HUDEP-2 (cell line): ENCODE measurements at regions not wholly inside any gene's neighbourhood (a gene's known extent, or its start where the extent isn't known, plus 50 kb on each side); places are given as distances from the start of the nearest gene placed in this dataset.

Experiments used
- DNase-seq, 76 experiments: peaks; one replicate each; lab custom pipeline; 2025; ENCODE audit not compliant: unreplicated experiment in 76 of 76; lab: John Stamatoyannopoulos, UW

DNA sequence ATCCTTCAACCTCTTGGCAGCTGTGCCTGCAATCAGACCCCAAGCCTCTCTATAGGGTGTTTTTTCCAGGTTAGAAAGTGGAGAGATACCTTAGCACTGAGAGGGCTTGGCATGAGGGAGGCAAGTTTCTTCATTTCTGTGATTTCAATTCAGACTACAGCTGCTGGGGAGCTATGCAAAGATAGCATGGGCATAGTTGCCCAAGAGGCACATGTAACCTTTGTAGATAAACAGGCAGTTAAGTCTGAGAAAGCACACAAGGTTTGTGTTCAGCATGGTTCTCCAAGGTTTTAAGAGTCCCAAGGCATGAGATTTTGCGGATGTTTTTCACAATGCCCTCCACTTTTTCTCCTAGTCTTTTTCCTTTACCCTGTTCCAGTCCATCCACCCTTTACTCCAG, 385.0 kb upstream of the ETAA1 start:
- DNase-seq = no peak

DNA sequence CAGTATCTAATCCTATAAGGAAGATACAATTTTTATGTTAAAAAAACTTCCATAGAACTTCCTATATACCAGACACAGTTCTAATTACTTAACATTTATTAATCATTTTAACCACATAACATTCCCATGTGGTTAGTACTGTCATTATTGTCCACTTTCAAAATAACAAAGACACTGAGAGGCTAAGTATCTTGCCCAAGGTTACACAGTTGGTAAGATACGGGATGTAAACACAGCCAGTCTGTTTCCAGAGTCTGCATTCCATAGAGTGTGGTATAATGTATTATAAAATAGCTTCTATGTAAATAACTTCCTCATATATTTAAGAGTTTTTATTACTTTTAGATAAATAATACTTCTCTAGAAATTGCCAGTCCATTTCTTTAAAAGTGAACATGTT, 383.3 kb upstream of the ETAA1 start:
- DNase-seq = no peak

DNA sequence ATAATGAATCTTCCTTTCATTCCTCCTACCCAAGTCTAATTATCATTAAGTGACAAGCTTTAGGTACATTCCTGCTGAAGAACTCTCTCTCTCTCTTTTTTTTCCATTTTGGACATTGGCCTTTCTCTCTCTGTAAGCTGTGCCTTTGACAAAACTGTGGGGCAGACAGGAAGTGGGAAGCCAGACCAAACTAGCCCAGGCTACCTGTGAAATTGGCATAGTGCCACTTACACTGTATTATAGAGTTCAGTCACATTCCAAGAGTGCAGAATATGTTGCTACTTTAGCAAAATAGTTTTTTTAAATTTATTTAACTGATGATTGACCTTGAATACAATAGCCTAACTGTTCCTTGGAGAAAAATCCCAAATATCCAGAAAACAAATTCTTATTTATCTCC, 381.5 kb upstream of the ETAA1 start:
- DNase-seq = no peak

DNA sequence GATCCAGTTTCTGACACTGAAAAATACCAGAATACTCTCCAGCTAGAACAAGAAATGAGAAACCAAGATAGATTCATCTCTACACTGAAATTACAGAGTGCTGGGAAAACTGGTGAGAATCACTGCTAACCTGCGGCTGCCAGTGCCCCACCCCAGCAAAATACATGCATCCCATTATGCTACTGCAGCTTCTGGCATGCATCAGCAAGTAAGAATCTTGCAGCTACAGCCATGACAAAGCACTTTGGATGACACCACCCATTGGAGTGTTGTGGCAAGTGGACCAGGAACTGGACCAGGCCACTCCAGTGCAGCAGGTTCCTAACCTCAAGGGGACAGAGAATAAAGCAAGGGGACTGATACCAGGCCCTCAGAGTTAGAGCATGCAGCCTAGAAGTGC, 378.8 kb upstream of the ETAA1 start:
- DNase-seq = no peak

DNA sequence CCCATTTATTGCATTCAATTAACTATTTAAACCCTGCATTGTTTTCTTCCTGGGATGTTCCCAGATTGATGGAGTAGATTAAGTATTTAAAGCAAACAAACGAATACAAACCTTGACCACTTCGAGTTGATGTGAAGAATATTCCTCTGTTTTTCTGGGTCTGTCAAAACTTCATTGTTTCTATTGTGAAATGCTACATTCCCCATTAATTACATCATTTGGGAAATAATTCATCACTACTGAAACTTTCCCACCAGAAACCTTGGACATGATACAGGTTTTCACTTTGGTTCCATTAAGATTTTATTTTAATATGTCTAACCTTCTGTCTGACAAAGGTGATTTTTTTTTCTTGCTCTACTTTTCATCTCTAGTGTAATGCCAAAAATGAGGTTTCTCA, 365.1 kb upstream of the ETAA1 start:
- DNase-seq = no peak

DNA sequence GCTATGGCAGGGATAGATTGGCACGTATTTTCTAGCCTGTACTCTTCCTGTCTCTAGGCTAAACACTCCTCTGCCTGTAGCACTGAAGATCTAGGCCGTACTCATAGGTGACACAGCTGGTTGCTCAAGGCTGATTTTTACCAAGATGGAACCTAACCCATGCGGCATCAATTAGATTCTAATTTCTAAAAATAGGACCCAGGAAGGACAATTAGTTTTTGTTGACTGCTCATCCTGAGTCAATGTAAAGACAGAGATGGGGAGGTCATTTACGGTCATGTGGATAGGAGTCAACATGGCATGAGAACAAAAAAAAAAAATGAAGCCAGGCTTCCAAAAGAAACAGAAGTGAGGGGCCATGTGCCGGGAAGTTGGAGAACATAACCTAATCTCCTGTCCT, 360.7 kb upstream of the ETAA1 start:
- no peak for DNase-seq

DNA sequence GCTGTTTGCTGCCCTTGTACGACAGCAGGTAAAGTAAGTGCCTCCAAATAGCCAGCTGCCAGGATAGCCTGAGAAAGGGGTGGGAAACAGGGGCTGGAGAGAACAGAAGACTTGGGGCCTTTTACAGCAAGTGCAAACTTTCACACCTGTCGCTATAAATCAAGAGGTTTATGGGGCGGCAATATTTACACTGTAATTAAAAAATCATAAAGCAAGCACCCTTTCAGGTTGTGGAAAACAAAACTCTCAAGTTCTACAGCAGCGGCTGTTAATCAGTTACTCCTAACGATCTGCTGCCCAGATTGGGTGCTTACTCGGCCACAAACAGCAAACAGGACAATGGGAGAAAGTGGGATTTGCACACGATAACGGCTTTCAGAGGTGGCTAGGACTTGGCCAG, 359.5 kb upstream of the ETAA1 start:
- no peak for DNase-seq

DNA sequence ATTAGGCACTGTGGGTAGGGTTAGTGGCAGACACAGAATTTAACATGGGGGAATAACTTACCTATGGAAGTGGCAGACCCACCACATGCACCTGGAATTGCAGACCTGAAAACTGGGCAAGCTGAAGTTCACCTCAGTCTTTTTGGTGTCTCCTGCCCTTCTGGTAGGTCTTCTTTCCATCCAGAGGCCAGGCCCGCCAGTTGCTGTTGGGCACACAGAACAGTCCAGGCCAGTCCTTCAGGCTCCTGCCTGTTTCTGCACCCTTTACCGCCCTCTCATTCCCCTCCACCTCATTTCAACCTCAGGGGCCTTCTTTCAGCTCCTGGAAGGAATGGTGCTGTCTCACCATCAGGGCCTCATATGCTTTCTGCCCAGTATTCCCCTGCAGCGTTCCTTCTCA, 358.9 kb upstream of the ETAA1 start:
- no peak for DNase-seq

DNA sequence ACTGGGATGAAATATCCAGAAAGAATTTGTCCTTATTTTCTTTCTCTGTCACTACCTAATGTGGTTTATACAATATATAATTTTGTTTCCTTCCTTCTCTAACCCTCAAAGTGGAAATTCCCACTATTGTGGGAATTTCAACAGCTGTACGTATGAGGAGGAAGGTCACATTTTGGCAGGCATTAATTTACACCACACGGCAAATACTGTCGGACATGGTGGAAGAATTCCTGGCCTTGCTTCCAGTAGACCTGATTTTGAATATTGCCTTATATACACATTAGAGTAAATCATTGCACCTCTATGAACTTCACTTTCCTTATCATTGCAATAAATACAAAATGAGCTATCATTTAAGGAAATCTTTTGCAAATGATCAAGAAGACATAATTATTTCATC, 358.1 kb upstream of the ETAA1 start:
- no peak for DNase-seq

DNA sequence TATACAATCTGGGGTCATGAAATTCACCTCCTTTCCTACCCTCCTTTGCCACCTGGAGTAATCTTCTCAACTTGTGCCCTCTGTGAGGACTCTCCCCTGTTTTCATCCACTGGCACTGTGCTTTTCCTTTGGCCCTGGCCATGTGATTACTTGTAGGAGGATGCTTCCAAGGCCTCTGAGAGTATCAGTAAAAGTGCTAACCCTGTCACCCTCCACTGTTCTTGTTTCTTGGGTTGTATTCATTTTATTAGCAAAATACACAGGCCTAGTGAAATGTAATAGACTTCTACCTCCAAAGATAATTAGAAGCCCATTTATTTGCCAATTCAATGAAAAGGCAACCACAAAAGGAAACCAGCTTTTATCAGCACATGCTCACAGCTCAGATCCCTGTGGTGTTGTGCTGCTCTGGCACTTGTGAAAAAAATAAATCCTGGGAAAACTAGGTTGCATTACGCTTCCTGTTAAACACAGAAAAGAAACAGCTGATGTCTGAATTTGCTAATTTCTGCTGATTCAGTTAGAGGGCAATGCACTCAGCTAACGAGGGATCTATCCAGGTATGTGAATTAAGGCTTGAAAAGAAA, 357.5 kb upstream of the ETAA1 start:
- DNase-seq = no peak

DNA sequence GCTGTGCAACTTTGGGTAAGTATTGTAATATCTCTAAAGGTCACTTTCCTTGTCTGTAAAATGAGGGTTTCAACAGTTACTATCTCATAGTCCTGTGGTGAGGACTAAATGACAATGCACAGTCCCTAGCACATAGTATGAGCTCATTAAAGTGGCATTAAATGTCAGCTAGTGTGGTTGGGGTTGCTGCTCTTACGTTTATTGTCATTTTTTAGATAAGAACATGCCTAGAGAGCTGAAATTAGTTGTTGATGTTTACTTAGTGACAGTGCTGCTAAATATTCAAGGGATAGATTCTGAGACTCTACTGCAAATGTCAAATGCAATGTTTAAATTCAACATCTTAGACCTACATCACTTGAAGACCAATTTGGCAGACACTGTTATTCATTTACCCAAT, 356.1 kb upstream of the ETAA1 start:
- no peak for DNase-seq

DNA sequence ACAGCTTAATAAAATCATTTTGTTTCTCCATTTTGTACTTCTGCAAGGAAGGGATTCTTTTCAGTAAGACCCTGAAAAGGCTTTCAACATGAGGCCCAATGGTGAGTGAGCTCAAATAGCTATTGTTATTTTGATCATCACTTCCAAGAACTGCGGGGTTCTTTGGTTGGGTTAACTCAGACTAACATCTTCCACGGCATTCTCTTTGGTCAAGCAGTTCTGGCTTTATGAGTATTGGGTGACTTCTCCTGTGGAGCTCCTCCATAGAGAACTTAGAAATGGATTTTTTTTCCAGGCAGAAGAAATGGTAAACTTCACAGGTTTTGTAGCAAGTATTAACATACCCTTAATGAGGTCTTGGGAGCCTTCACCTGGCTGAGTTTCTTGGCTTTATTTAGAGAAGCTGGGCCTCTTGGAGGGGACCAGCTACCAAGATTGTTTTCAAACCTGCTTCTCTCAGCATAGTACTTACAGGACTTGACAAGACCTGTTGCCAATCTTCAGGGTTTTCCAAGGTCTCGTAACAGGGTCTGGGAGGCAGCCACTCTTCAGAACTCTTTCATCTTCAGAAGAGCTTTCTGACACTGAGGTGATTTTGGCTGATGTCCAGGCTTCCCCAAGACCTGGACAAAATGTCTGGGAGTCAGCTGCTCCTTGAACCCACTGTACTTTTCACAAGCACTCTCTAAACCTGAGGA, 353.2 kb upstream of the ETAA1 start:
- no peak for DNase-seq

DNA sequence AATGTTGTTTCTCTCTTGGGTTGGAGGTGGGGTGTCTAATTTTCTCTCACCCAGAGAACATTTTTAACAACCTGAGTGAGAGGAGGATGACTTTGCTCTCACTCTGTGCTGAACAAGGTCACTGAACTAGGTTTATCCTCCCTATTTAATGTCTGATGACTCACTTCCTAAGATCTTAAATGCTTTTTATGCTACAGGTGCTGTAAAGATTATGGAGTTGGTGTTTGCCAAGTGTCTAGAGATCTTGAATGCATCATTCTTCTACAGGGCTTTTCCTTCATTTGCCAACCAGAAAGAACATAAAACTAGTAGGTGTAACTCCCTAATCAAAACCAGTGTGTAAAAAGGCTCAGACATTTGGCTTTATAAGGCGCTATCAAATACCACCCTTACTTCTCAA, 350.5 kb upstream of the ETAA1 start:
- no peak for DNase-seq

DNA sequence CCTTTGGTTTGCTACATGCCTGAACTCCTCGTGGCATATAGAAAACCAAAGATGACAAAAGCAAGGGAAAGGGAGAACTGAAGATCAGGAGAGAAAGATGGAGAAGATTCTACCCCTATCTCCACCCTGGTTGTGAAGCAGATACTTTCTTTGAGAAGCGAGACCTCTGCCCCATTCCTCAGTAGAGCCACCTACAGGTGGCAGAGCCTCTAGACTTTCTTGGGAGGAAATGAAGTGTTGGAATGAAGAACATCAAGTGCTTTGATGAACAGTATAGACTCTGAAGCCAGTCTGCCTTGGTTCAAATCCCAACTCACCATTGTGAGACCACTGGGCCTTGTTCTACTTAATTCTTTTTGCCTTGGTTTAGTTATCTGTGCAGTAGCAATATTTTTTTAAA, 348.8 kb upstream of the ETAA1 start:
- no peak for DNase-seq

DNA sequence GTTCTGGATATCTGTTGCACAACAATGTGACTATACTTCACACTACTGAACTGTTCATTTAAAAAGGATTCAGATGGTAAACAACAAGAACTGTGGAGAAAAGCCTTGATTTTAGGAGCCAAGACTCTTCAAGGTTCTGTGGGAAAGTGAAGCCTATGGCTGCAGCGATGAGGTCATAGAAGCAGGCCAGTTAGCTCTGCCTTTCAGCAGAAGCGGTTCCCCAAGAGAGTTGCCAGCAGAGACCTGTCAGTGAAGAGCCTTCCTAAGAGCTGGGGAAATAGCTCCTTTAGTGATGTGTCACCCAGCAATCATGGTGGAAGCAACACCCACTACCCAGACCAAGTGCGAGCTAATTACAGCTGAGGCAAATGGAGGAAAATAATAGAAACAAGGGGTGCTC, 346.5 kb upstream of the ETAA1 start:
- DNase-seq = no peak

DNA sequence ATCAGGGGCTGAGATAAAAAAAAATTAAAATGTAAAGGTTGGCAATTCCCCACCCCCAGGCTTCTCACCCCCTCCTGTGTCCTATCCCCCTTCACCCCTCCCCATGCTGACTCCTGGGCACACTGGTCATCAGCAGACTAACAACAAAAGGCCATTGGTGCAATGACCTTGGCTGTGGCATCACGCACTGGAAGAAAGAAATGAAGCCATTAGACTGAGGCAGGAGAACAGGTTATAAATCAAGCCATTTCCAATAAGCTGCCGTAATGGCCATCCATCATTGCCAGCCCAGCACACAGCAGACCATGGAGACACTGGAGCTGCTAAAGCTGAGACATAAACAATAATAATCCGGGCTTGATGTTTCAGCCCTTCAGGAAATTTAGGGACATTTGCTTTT, 342.4 kb upstream of the ETAA1 start:
- no peak for DNase-seq

DNA sequence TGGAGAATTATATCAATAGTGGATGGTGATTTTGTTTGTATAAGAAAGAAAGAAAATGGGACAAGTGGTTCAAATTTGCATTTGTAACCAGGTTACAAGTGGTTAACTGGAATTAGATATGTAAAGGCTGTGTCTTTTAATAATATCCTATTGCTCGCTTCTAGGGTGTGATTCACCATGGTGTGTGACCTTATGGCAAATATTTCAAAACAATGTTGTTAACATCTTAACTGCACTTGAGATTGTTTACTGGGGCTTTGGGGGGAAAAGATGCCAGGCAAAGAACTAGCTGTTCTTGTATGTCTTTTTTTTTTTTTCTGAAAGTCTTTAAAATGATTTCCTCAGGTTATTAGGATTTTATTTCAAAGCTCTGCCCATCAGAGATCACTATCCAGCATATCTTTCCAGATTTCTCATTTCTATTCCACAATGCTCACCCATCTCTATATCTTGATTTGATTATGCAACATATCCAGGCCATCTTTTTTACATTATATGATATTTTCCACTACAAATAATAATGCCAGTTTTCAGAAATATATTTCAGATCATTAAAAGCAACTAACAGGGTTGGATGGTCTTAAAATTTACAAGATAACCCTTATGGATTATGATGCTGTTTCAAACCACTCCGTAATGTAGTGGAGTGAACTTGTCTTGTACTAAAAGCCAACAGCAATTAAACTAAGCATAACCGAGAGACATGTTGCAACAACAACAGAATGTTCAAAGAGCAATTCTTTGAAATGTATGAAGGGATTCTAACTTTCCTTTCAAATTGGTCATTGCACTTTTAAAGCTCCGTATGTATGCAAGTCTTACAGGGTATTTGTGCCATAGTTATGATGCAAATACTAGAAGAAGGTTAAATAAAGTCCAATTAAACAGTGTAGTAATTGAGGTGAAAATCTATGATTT, 341.5 kb upstream of the ETAA1 start:
- DNase-seq = no peak

DNA sequence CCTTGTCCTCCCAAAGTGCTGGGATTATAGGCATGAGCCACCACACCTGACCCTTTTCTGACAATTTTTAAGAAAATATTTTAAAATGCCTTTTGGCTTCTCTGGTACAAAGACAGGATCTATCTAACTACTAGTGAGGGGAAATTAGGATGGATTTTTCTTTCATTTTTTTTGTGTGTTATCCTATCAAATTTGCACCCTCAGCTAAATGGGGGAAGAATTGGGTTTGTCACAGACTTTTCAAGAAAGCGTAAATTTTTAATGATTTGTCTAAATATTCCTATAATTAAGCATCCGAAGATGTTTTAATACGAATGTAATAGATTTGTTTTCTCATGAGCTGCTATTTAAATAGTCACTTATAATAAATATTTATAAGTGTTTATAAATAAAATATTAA, 340.0 kb upstream of the ETAA1 start:
- no peak for DNase-seq

DNA sequence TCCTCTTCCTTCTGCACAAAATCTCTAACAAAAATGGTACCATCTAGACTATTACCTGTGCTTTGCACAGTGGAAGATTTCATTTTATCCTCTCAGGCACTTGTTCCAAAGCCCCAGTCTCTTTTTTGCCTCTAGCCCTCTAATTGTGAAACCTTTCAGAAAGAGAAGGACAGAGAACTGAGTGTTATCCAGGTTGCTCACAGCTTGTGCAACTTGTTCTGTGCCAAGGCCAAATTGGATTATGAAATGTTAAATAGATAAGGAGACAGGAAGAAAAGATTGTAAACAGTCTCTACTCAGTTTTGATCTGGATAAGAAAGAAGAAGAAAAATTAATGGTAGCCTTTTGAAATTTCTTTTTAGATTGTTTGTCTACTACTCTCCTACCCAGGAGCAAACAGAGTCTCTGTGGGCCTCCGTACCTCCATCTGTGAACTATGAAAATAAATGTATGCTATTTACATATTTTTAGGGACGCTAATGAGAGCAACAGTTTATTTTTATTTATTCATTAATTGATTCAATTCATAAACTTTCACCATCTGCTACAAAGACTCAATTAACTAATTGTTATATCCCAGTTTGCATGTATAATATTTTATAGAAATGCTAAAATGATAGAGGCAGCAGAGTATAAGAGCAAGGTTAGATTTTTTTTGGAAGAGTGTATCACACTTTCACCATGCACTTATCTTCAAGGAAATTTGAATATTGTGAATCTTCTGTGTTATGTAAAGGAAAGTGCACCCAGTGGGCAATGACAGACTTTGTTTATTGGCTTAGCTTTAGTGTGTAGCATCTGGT, 339.0 kb upstream of the ETAA1 start:
- no peak for DNase-seq

DNA sequence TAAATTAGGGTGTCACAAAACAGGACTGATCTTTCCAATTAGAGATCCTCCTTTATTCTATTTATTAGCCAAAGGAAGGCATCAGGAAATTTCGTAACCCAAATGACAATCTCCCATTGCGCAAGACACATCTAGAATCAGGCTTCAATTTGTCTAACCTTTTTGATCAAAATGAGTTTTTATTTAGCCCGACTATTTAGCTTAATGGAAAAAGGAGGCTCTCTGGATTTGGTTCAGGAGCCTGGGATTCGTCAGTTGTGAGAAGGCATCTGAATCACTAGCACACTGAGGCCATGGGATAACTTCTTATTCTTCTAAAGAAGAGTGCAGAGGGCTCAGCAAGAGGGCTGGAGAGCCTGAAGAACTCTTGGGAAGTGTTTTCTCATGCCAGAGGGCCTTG, 332.1 kb upstream of the ETAA1 start:
- no peak for DNase-seq

DNA sequence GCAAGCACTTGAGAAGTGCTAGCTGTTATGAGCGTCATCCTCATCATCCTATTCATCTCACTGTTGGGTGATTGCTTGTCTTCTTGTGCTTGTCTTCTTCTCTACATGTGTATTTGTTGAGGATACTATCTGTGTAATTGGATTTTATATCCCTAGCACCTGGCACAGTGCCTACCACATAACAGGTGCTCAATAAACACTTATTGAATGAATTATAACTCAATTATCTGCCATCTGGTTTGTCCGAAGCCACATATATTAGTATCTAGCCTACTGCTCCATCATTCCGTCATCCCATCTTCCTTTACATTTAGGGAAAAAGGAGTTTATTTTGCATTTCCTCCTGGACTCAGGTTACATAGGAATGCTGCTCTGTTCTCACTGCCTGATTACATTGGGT, 330.4 kb upstream of the ETAA1 start:
- no peak for DNase-seq
